Breast epithelium (tissue), 3 donors: ENCODE measurements at regions not wholly inside any gene's neighbourhood (a gene's known extent, or its start where the extent isn't known, plus 50 kb on each side); places are given as distances from the start of the nearest gene placed in this dataset.

Experiments
- CTCF ChIP-seq, 3 donors: fragments of 450-650 bp; IDR thresholded peaks; one replicate each; pipeline ENCODE4 v1.5.1; 2016 to 2017; ENCODE audit warnings: antibody characterized with exemption in 3 of 3, mild to moderate bottlenecking in 3 of 3, moderate library complexity in 3 of 3
- POLR2A ChIP-seq: fragments of 450-650 bp; IDR thresholded peaks from one replicate; pipeline ENCODE4 v1.6.1; 2016; ENCODE audit warnings: antibody characterized with exemption, mild to moderate bottlenecking, moderate library complexity
- POLR2AphosphoS5 ChIP-seq, 3 donors: sonication (generic); formaldehyde crosslinking; IDR thresholded peaks; one replicate each; pipeline ENCODE4 v1.6.1; 2017; ENCODE audit warnings: antibody characterized with exemption in 3 of 3

GRCh38 chr2:57902578-57902977, 144.0 kb upstream of the VRK2 start:
- no peak for TF ChIP-seq POLR2AphosphoS5 (IDR thresholded peaks at IDR 0.05)
- no peak for TF ChIP-seq CTCF (IDR thresholded peaks at IDR 0.05)
- TF ChIP-seq POLR2A, result no peak
